Mononuclear cell (primary cell): ENCODE measurements at regions not wholly inside any gene's neighbourhood (a gene's known extent, or its start where the extent isn't known, plus 50 kb on each side); places are given as distances from the start of the nearest gene placed in this dataset.

Experiments used
- H3K27me3 ChIP-seq: 2 replicates; pipeline ENCODE4 v1.6.0; 2011; ENCODE audit warnings: low read length, control low read depth; ENCODE audit not compliant: insufficient read depth
- H3K4me1 ChIP-seq: 2 replicates; pipeline ENCODE4 v1.5.1; 2011; ENCODE audit warnings: mild to moderate bottlenecking, low read length, control low read depth; ENCODE audit not compliant: insufficient read depth
- H3K4me3 ChIP-seq: 2 replicates; pipeline ENCODE4 v1.5.1; 2011; ENCODE audit warnings: mild to moderate bottlenecking, low read length, moderate library complexity
- H3K9me3 ChIP-seq: 2 replicates; pipeline ENCODE4 v1.5.1; 2011; ENCODE audit warnings: low read depth, mild to moderate bottlenecking, control low read depth, low read length

DNA sequence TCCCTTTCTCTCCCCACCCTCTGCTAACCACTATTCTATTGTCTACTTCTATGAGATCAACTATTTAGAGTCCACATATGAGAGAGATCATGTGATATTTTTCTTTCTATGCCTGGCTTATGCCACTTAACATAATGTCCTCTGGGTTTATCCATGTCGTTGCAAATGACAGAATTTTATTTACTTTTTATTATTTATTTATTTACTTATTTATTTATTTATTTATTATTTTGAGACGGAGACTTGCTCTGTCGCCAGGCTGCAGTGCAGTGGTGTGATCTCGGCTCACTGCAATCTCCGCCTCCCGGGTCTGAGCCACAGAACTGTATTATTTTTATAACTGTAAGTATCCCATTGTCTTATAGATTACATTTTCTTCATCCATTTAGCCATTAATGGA is 443.4 kb upstream of the CDH19 start:
- Histone ChIP-seq H3K4me3 (no peak overlapping the region), H3K9me3 (no peaks in the 10 kb centered on the region), H3K4me1 (no peaks in the 10 kb centered on the region), H3K27me3 (no peaks in the 10 kb centered on the region)

DNA sequence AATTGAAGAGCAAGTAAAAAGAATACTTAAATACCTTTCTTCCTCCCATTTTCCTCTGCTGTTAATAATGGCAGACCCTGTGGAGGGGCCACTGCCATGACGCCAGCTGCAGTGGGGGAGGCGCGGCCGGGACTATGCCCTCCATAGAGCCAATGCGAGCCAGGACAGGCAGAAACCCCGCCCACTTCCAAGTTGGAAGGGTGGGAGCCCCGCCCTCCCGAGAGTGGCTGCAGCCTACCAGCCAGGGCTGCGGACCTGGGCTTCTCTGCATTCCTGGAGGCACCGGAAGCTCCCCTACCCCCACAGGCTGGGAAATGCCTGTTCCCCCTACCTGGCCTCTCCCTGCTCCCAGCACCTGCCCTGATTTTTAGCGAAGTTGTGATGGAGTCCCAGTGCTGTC is 439.4 kb upstream of the CDH19 start:
- H3K9me3 ChIP-seq: no peaks in the 10 kb centered on the region
- no peaks in the 10 kb centered on the region for H3K4me1 ChIP-seq
- no peak overlapping the region for H3K4me3 ChIP-seq
- no peaks in the 10 kb centered on the region for H3K27me3 ChIP-seq

DNA sequence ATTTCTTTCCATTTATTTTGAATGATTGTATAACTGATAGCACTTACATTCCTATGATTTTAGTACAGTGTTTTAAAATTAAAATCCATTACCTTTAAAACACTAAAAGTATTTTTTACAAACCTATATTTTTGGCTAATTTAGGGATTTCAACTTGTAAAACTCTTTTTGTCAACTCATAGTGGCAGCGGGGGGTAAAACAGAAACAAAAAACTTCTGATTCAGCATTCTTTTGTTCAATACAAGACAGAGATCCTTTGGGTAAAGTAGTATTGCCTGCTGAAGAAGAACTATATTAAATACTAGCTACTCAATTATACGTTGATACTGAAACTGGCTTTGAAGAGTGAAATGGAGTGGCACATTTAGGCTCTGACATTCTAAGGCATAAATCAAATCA is 437.4 kb upstream of the CDH19 start:
- Histone ChIP-seq H3K4me3 (no peak overlapping the region), H3K27me3 (no peaks in the 10 kb centered on the region), H3K4me1 (no peaks in the 10 kb centered on the region), H3K9me3 (no peaks in the 10 kb centered on the region)

DNA sequence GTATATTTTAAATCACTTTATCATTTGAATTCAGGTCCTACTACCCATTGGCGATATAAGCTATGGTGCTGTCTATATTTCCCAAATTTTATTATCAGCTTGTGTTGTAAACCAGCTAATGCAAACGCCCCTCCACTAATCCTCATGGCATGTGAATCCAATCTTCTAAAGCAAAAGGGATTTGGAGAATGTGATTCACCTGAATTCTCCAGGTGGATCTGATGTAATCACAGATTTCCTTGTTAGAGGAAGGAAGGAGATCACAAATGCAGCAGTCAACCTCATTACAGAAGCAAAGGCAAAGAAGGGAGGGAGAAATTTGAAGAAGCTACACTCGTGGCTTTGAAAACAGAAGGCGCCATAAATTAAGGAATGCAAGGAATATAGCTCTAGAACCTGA is 431.1 kb upstream of the CDH19 start:
- Histone ChIP-seq H3K9me3 (no peaks in the 10 kb centered on the region), H3K27me3 (no peaks in the 10 kb centered on the region), H3K4me1 (no peaks in the 10 kb centered on the region), H3K4me3 (no peak overlapping the region)

DNA sequence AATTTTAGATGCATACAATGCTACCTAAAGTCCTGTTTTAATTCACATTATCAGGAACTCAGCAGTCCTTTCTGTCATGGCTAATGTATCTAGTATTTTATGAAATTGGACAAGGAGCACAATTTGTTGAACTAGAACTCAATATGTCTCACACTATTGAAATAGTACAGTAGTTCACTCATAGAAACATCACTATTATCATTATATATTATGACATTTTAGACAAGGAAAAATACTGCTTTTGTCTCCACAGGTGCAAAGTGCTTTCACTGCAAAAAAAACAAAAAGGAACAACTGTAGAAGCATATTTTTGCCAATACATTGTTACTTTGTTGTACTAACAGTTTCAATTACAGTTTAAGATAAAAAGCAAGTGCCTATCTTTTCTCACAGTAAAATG is 419.2 kb upstream of the CDH19 start:
- no peak overlapping the region for H3K4me3 ChIP-seq
- no peaks in the 10 kb centered on the region for H3K9me3 ChIP-seq
- H3K27me3 ChIP-seq: no peaks in the 10 kb centered on the region
- no peaks in the 10 kb centered on the region for H3K4me1 ChIP-seq

DNA sequence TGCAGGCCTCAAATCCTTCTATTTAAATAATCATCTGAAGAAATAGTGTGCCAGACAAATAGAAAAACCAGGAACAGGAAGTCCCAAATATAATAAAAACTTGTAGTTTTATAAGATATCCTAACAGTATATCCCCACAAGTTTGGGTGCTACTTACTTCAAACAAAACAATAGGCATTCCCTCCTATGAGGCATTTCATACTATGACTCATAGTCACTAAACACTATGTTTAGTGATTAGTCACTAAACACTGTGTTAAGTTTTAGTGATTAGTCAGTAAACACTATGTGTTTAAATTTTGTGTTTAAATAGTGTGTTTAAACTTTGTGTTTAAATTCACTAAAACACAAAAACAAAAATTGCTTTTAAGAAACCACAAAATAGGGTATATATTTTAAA is 407.0 kb upstream of the CDH19 start:
- Histone ChIP-seq H3K27me3 (no peaks in the 10 kb centered on the region), H3K4me1 (no peaks in the 10 kb centered on the region), H3K4me3 (no peak overlapping the region), H3K9me3 (no peaks in the 10 kb centered on the region)

DNA sequence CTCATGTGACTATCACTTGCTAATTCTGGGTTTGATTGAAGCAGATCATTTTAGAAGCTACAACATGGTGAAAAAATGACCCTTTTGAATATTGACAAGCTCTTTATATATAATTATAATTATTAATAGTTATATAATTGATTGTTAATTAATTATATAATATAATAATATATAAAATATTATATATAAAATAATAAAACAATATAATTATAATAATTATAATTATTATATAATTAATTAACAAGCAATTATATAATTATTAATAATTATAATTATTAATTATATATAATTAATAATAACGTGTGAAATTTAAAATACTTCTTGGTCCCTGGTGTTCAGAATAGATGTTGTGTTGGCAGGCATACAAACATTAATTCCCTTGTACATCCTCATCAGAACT is 404.1 kb upstream of the CDH19 start:
- no peaks in the 10 kb centered on the region for H3K9me3 ChIP-seq
- no peaks in the 10 kb centered on the region for H3K4me1 ChIP-seq
- H3K4me3 ChIP-seq: no peak overlapping the region
- H3K27me3 ChIP-seq: no peaks in the 10 kb centered on the region

DNA sequence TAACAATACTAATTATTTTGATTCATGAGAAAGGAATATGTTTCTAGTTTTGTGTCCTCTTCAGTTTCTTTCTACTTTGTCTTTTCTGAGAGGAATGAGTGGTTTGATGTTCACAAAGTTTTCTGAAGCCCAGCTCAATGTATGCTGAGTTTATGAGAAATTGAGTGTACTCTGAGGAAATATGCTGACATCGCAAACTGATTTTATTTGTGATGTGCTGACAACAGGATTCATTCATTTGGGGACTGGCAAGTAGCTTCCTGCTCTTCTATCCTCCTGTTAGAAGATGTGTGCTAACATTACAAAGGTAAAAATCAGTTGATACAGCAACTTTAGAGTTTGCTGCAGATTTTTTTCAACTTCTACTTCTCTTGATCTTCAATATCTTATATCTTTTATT is 403.2 kb upstream of the CDH19 start:
- Histone ChIP-seq H3K4me3 (no peak overlapping the region), H3K4me1 (no peaks in the 10 kb centered on the region), H3K9me3 (no peaks in the 10 kb centered on the region), H3K27me3 (no peaks in the 10 kb centered on the region)

DNA sequence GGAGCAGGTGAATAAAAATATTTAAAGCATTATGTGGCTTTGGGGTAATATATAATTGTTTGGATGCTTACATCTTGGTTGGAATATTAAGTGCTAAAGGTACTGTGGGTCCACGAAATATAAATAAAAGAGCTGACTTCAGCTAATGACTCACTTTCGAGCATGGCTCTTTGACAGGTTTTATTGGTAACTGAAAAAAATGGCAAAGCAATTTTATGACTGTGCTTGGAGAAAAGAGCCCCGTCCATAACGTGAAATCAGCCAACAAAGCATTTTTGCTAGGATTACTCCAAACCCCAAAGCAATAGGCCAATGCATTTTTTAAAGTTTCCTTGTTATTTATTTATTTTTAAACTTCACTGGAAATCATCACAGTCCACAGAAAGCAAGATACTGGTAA is 397.2 kb upstream of the CDH19 start:
- Histone ChIP-seq H3K27me3 (no peaks in the 10 kb centered on the region), H3K9me3 (no peaks in the 10 kb centered on the region), H3K4me3 (no peak overlapping the region), H3K4me1 (no peaks in the 10 kb centered on the region)

DNA sequence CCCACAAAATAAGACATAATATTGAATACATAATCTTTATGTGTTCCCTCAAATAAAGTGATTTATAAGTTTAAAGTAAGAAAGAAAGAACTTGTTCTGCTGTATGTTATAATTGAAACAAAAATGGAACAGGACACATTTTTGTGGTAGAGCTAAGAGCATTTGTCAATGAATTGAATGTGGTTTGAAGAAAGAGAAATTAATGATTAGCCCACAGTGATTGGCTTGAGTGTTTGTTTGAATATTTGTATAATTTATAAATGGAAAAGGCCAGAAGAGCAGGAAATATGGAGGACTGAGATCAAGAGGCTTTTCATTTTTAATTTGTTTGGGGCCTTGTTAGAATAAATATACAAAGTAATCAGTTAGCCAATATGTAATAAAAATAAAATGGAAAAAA is 395.1 kb upstream of the CDH19 start:
- Histone ChIP-seq H3K9me3 (no peaks in the 10 kb centered on the region), H3K4me3 (no peak overlapping the region), H3K4me1 (no peaks in the 10 kb centered on the region), H3K27me3 (no peaks in the 10 kb centered on the region)

DNA sequence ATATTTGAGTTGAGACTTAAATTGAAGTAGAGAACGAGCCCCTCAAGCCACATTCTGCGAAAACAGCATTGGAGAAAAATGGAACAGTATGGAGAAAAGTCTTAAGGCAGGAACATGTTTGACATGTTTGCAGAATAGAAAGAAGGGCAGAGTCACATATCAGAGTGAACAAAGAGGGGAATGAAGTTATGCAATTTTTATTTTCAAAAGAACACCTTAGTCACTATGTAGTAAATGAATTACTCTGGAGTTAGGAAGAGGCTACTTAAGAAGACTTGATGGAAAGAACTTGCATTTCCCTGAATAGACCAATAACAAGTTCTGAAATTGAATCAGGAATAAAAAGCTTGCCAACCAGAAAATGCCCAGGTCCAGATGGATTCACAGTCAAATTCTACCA is 391.4 kb upstream of the CDH19 start:
- Histone ChIP-seq H3K4me1 (no peaks in the 10 kb centered on the region), H3K4me3 (no peak overlapping the region), H3K9me3 (no peaks in the 10 kb centered on the region), H3K27me3 (no peaks in the 10 kb centered on the region)

DNA sequence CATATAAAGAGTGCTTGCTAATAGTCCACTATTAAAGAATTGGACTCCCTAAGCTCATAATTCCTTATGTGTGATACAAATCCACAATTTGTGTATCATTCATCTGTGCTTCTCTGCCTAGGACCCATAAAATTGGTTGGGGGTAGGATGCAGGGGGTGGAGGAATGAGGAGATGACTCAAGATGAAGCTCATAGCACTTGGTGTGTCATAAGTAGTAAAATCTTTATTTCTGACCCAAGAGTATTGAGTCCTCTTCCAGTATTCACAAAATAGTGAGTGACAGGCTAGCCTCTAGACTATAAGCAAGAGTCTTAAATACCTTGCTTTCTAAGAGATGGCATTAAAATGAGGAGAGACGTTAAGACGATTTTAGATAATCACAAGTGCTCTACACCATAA is 390.9 kb upstream of the CDH19 start:
- H3K9me3 ChIP-seq: no peaks in the 10 kb centered on the region
- H3K4me1 ChIP-seq: no peaks in the 10 kb centered on the region
- no peak overlapping the region for H3K4me3 ChIP-seq
- H3K27me3 ChIP-seq: no peaks in the 10 kb centered on the region

DNA sequence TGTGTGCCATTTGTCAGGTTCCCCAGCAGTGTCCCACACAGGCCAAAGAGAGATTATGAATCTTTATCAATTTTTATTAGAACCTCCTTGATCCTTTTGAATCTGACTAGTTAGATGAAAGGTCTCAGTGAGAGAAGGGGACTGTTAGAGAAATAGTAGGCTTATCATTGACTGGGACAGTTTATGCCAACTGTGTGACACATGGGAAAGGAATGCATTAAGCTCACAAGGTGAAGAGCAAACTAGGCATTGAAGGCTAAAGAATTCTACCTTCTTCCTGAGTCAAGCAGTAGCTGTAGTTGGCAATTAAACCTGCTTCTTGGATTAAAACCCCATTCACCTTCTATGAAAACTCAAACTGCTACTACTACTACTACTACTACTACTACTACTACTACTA is 389.6 kb upstream of the CDH19 start:
- Histone ChIP-seq H3K4me1 (no peaks in the 10 kb centered on the region), H3K9me3 (no peaks in the 10 kb centered on the region), H3K27me3 (no peaks in the 10 kb centered on the region), H3K4me3 (no peak overlapping the region)

DNA sequence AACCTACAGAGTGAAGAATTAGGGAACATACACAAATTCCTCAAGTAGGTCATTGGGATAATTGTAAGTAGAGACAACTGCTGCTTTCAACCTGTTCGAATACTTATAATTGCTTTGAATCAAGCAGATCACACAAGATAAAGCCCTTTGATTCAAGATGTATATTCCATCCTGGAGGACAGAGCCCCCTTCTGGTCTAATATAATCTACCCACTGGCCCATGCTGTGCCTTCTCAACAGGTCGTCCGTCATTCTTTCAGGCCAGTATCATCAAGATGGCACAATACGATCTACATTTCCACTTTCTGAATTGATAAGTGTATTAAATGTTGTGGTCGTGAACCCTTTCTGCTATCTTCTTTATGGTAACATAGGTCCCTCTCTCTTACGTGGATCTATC is 387.0 kb upstream of the CDH19 start:
- Histone ChIP-seq H3K27me3 (no peaks in the 10 kb centered on the region), H3K4me1 (no peaks in the 10 kb centered on the region), H3K4me3 (no peak overlapping the region), H3K9me3 (no peaks in the 10 kb centered on the region)

DNA sequence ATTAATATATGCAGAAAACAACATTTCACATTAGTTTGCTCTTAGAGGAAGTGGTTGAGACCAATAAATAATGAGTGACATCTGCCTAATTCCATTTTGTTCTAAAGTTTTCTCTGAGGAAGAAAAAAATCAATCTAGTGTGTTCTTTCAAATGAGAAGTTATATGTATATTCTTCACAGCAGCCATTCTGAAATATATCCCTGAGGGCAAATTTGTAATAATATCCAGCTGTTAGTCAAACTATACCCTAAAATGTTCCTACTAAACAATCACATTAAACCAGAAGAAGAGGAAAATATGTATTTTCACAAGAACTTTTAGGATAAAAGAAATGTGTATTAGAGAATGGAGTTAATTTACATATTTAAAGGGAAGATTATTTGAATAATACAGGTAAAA is 375.1 kb upstream of the CDH19 start:
- Histone ChIP-seq H3K27me3 (no peaks in the 10 kb centered on the region), H3K4me3 (no peak overlapping the region), H3K4me1 (no peaks in the 10 kb centered on the region), H3K9me3 (no peaks in the 10 kb centered on the region)

DNA sequence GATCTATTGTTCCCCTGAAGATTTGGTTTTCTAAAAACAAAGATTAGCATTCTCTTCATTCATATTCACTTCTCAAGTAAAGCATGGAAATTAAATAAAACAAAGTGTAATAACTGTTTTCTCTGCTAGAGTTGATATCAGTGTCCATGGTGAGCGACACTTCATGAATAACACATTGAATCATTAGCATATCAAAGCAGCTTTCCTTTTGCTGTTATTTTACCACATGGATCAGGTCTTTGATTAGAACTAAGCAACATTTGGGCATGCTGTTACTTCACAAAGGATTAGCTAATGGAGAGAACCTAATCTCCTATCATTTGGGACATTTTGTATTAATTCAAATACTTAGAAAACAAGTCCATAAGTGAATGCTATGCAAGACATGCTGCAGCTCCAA is 368.8 kb upstream of the CDH19 start:
- H3K9me3 ChIP-seq: no peaks in the 10 kb centered on the region
- no peaks in the 10 kb centered on the region for H3K27me3 ChIP-seq

DNA sequence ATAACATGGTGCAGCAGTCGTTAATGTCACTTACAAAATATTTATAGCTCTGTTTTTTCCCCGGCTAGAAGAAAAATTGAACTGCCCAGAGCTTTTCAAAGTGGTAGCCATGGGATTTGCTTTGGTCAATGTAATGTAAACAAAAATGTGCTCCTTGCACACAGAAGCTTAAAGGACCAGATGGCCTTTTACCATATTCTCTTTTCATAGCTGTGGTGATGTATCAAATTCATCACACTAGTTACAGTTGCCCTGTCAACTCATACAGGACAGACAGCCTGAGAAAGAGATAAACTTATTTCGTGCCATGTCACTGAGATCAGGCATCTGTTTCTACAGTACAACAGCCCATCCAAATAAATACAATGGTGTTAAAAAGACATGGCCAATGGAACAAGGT is 368.1 kb upstream of the CDH19 start:
- no peaks in the 10 kb centered on the region for H3K27me3 ChIP-seq
- no peaks in the 10 kb centered on the region for H3K9me3 ChIP-seq
- H3K4me3 ChIP-seq: no peak overlapping the region
- H3K4me1 ChIP-seq: no peaks in the 10 kb centered on the region

More for the DNA sequence above, 368.8 kb upstream of the CDH19 start:
- no peak overlapping the region for H3K4me3 ChIP-seq
- no peaks in the 10 kb centered on the region for H3K4me1 ChIP-seq
